ENCODE measurements at regions not wholly inside any gene's neighbourhood (a gene's known extent, or its start where the extent isn't known, plus 50 kb on each side); places are given as distances from the start of the nearest gene placed in this dataset.

DNA sequence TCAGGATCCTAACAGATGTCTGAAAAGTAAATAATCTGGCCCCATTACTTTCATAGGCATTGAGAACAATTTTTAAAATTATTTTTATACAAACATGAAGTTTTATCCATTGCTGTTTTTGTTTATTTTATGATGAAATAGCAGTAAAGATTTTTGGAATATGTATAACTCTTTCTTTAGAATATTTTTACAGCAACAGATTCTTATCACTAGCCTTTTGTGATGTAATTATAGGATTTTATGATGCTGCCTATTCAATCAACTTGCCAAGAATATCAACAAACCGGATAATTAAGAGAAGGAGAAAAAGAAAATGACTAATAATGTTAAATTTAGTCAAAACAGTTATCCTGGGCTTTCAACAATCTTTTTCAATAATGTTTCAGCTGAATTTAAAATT, 386.3 kb downstream of the ZIC1 start:
- no peak for TF ChIP-seq POLR2A (IDR thresholded peaks at IDR 0.05)
- TF ChIP-seq, protein P1, sequence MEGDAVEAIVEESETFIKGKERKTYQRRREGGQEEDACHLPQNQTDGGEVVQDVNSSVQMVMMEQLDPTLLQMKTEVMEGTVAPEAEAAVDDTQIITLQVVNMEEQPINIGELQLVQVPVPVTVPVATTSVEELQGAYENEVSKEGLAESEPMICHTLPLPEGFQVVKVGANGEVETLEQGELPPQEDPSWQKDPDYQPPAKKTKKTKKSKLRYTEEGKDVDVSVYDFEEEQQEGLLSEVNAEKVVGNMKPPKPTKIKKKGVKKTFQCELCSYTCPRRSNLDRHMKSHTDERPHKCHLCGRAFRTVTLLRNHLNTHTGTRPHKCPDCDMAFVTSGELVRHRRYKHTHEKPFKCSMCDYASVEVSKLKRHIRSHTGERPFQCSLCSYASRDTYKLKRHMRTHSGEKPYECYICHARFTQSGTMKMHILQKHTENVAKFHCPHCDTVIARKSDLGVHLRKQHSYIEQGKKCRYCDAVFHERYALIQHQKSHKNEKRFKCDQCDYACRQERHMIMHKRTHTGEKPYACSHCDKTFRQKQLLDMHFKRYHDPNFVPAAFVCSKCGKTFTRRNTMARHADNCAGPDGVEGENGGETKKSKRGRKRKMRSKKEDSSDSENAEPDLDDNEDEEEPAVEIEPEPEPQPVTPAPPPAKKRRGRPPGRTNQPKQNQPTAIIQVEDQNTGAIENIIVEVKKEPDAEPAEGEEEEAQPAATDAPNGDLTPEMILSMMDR (IDR thresholded peaks at IDR 0.05 in 8 of 11, conservative IDR thresholded peaks at IDR 0.05 in 3 of 11) = no peak
